ENCODE measurements at regions not wholly inside any gene's neighbourhood (a gene's known extent, or its start where the extent isn't known, plus 50 kb on each side); places are given as distances from the start of the nearest gene placed in this dataset.

DNA sequence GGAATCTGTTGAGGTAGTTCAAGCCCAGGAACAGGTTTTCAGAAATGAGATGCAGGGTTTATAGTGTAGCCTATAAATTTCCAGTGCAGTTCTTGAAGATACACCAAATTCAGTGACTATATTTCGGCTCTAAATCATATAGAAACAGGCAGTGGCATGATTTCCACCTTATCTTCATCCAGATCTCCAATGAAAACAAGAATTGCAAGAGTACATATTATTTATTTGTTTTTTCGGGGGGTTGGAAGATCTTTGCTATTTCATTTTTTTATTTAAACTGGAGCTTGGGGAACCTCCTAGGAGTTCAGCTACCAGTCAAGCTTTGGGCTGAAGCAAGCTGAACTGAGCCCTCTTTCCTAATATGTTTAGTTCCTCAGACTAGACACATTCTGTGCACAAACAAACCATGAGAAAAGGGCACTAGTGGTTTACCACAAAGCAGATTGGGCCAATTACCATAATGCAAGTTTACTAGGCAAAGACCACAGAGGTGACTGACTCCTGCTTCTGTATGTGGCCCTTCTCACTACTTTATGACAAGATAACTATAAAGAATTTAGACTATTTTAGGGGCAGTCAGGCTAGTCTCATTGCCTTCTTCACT lies 68.5 kb downstream of the RGS2 start:
- TF ChIP-seq POLR2AphosphoS5 (IDR thresholded peaks at IDR 0.05; ENCODE audit: borderline replicate concordance, low read depth, low read length) (no peak), EZH2 (IDR thresholded peaks at IDR 0.05) (no peak), FOXP2 (optimal IDR thresholded peaks at IDR 0.05; ENCODE audit: control extremely low read depth, extremely low read length, insufficient read depth) (no peak)

Data from SK-N-MC (cell line).